GM19023 (cell line): ENCODE measurements at regions not wholly inside any gene's neighbourhood (a gene's known extent, or its start where the extent isn't known, plus 50 kb on each side); places are given as distances from the start of the nearest gene placed in this dataset.
"Not testable (repeated sequence)": the region's sequence is repeated elsewhere in the genome, so short reads cannot be mapped to it uniquely, and the experiment has no call there.

Experiments used
- ATAC-seq: cut with Tn5 transposase; IDR thresholded peaks from one replicate; pipeline ENCODE4 v1.9.1; 2021; ENCODE audit warnings: mild to moderate bottlenecking, moderate library complexity; ENCODE audit not compliant: unreplicated experiment

GRCh38 chr4:160375772-160376452, 1273.0 kb downstream of the RAPGEF2 start:
- no peak for ATAC-seq

- ATAC-seq: no peak
Observed at GRCh38 chr4:160386846-160387245, 1284.0 kb downstream of the RAPGEF2 start.

DNA sequence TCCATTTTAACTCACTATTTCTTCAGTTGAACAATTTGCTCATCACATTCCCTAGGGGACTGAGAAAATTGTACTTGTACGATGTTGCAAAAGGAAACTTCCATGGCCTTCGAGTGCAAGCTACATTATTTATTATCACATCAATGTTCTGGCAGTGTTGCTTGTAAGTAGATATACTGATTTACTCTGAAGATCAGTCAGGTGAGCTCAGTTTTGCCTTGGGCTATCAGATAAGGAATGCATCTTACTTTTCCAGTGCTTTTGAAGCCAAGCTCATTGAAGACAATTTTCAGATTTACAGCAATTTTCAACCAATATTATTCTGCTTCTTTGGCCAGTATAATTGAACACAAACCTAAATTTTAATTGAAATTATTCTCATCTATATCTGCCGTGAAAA, 1296.9 kb downstream of the RAPGEF2 start:
- no peak for ATAC-seq

DNA sequence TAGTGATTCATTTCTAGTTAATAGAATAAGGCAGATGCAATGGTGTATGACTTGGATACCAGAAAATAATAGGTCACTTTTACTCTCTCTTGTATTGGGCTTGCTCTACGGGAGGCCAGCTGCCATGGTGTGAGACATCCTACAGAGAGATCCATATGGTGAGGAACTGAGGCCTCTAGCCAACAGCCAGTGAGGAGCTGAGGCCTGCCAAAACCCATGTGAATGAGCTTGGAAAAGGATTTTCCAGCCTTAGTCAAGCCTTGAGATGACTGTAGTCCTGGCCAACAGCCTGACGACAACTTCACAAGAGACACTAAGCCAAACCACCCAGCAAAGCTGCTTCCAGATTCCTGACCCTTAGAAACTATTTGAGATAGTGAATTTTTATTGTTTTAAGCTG, 1300.2 kb downstream of the RAPGEF2 start:
- ATAC-seq: no peak

DNA sequence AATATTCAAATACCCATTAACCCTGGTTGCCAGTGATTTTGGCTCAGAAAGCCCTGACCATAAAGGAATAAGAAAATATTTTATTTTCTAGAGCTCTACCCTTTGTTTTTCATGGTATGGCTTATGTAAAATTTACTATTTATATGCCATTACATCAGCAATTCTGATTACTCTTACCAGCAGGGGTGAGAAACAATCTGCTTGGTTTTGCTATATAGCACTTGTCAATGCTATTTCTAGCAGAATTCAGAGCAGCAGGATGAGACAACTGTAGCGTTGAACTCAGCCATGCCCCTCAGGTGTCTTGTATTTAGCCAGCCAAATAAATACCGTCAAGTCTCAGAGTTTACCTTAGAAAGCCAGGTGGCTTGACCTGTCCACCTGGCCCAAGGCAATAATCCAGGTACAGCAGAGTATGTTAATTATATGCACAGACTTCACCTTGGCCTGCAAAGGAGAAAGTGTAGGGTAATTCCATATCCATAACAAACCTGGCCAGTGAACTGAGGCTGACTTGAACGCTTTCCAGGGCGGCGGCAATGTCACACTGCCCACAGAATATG, 1303.5 kb downstream of the RAPGEF2 start:
- no peak for ATAC-seq

DNA sequence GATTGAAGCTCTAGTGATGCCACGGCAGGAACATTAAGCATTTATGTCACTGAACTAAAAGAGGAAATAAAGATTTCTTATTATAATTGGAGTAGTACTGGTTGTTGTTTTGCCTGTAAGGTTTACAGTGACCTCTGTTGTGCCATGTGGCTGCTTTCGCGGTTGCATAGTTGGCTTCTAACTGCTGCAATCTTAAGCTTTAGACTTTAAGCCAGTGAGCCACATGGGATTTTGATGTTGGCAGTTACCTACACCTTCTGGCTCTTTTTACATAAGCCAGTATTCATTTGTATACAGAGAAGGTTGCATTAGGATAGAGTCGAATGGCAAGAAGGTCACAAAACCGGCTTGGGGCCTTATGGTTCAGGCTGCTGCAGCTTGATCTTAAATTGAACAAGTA, 1311.6 kb downstream of the RAPGEF2 start:
- ATAC-seq: no peak

DNA sequence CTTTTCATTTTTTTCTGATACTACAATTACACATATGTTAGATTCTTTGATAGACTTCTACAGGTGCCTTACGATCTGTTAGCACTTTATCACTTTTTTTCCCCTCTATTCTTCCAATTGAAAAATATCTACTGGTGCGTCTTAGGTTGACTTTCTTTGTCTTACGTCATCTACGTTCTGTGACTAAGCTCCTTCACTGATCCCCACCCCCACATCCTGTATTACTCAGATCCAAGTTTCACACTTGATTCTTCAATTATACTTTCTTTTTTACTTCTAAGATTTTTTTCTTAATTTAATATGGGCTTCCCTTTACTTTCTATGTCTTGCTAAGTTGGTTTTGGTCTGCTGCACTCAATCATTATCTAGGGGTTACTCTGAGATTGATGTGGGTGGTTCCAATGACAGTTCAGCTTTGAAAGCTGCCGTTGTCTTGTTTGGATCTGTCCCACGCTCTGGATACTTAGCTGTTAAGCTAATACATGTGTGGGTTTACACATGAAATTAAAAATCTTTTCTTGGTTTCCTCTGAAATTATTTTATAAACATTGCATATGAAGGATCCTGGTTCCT, 1321.1 kb downstream of the RAPGEF2 start:
- no peak for ATAC-seq

GRCh38 chr4:160426233-160426632, 1323.4 kb downstream of the RAPGEF2 start:
- ATAC-seq: no peak

- no peak for ATAC-seq
Observed at GRCh38 chr4:160450876-160451275, 1348.0 kb downstream of the RAPGEF2 start.

DNA sequence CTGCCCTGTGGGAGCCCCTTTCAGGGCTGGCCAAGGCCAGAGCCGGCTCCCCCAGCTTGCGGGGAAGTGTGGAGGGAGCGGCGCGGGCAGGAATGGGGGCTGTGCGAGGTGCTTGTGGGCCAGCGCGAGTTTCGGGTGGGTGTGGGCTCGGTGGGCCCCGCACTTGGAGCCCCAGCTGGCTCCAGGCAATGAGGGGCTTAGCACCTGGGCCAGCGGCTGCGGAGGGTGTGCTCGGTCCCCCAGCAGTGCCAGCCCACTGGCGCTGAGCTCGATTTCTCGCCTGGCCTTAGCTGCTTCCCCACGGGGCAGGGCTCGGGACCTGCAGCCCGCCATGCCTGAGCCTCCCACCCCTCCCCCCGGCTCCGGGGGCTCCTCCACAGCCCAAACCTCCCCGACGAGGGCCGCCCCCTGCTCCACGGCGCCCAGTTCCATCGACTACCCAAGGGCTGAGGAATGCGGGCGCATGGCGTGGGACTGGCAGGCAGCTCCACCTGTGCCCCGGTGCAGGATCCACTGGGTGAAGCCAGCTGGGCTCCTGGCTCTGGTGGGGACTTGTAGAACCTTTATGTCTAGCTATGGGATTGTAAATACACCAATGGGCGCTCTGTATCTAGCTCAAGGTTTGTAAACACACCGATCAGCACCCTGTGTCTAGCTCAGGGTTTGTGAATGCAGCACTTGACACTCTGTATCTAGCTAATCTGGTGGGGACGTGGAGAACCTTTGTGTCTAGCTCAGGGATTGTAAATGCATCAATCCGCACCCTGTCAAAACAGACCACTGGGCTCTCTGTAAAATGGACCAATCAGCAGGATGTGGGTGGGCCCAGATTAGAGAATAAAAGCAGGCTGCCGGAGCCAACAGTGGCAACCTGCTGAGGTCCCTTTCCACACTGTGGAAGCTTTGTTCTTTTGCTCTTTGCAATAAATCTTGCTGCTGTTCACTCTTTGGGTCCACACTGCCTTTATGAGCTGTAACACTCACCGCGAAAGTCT, 1379.1 kb downstream of the RAPGEF2 start:
- not testable (repeated sequence) for ATAC-seq

- no peak for ATAC-seq
Observed at GRCh38 chr4:160485071-160485687, 1382.3 kb downstream of the RAPGEF2 start.

DNA sequence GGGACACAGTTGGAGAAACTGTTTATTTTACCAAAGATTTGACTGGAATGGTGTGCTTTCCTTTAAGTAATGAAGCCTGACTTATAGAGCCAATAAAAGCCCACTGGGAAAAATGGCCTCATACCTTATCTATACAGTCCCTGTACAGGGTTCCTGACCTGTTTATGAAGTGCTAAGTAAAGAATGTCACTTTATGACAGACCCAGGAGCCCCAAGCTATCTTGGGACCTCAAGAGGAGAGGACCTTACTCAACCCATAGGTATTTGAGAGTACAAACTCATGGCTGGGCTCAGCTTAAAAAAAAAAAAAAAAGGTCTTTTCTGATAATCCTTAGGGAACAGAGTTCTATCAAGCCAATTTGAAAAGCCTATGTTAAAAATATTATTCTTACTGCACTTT, 1389.3 kb downstream of the RAPGEF2 start:
- ATAC-seq: no peak

- ATAC-seq: no peak
Observed at GRCh38 chr4:160493206-160493605, 1390.3 kb downstream of the RAPGEF2 start.

DNA sequence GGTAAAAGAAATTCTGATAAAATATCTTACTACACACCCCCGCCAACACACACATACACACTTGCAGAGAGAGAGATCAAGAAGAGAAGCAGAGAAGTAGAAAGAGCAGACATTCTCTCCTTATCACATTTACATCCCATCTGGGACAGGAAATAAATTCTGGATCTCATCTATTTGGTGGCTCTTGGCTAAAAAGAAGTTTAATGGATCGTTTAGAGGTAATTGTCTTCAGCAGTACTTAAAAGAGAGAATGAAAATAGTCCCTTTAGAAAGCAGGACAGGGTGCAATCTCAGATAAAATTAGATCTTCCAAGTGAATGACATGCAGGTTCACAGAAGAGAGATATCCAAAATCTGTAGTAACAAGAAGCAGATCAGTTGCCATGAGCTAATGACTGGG, 1392.5 kb downstream of the RAPGEF2 start:
- ATAC-seq: no peak

DNA sequence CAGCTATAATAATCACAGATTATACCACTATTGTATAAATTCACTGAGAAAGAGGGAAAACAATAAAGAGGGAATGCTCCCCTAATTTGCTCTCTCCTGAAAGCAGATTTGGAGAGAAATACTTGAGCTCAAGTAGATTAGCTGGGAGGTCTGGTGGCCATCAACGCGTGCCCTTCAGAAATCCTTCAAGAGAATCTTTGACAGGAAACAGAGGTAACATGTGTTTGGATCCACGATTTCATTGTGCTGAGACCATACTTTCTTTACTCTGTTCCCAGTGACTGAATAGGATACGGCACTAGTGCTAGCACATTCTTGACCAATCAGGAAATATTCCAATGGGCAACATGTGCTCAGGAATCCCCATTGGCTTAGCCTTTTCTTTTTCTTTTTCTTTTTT, 1395.3 kb downstream of the RAPGEF2 start:
- ATAC-seq: no peak

GRCh38 chr4:160505724-160506123, 1402.8 kb downstream of the RAPGEF2 start:
- ATAC-seq: no peak

GRCh38 chr4:160510928-160511327, 1408.0 kb downstream of the RAPGEF2 start:
- ATAC-seq: no peak

GRCh38 chr4:160514126-160514525, 1411.2 kb downstream of the RAPGEF2 start:
- no peak for ATAC-seq

GRCh38 chr4:160523231-160523630, 1420.4 kb downstream of the RAPGEF2 start:
- no peak for ATAC-seq

DNA sequence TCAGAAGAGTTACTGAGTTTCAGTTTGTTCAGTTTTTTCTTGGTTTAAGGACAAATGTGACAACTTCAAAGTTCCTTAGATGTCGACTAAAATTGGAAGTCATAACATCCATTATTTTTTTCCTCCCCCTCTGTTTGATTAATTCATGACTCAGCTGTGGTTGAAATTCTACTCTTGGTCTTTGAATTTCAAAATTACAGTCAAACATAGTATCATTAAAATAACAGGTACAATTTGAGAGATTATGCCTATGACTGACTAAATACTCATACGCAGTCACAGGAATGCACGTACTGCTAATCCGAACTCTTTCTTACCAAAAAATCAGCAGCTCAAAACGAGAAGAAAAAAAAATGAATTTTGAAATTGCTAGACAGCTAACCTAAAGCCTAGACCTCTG, 1434.8 kb downstream of the RAPGEF2 start:
- no peak for ATAC-seq

DNA sequence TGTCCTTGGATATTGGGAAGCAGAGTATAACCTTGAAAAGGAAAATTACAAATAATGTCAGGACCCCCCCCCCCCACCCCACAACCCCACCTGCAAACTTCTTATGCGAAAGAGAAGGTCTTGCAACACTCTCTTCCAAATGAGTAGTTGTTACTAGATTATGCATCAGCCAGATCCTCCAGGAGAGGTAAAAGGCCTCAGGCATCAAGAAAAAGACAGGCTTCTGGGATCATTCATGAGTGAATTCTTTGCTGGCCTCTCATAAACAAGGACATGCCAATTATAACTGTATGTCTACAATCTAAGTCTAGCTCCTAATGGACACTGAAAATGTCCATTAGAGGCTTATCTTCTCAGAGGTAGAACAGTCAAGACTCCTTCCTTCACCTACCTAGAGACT, 1443.3 kb downstream of the RAPGEF2 start:
- ATAC-seq: no peak
